ENCODE measurements at regions not wholly inside any gene's neighbourhood (a gene's known extent, or its start where the extent isn't known, plus 50 kb on each side); places are given as distances from the start of the nearest gene placed in this dataset.

DNA sequence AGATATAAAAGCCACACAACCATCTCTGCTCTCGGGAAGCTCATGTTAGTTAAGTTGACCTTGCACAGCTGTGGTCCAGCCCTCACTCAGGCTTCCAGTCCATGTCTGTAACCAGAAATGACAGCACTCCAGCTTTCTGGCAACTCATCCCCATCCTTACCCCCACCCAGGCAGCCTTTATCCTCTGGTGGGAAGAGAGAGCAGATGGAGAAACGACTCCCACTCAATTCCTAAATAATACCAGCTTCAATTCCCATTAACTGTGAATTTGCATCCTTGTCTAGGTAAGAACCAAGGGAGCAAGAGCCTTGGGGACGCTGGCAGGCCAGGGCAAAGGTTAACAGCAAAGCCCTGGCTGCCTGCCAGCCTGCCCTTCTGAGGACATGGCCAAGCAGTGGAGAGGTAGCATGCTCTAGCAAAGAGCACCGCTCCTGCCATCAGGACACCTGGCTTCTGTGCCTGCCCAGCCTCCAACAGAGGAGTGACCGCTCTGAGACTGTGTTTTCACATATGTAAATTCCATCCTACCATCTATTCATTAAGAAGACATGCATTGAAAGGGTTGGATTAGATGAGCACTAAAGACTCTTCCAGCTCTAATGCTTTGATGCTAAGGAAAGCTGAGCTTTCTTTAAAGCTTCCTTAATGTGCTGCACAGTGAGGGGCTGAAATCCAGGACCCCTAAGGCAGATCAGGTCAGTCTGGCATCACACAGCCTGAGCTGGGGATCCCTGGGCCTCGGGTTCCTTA is 236.1 kb downstream of the GRIN2B start:
- no peak overlapping the region for H3K4me3 Mint-ChIP-seq
- no peaks in the 10 kb centered on the region for H3K4me1 Mint-ChIP-seq
- no peak overlapping the region for H3K27ac Mint-ChIP-seq
- no peaks in the 10 kb centered on the region for H3K36me3 Mint-ChIP-seq
- H3K9me3 Mint-ChIP-seq = no peaks in the 10 kb centered on the region
- peaks cover 14% of the 10 kb centered on the region for H3K27me3 Mint-ChIP-seq

GRCh38 chr12:13744561-13744960 is 236.8 kb downstream of the GRIN2B start:
- H3K36me3 Mint-ChIP-seq = no peaks in the 10 kb centered on the region
- no peak overlapping the region for H3K4me3 Mint-ChIP-seq
- no peak overlapping the region for H3K27ac Mint-ChIP-seq
- H3K27me3 Mint-ChIP-seq = peaks cover 11% of the 10 kb centered on the region
- H3K4me1 Mint-ChIP-seq = no peaks in the 10 kb centered on the region
- H3K9me3 Mint-ChIP-seq = no peaks in the 10 kb centered on the region

DNA sequence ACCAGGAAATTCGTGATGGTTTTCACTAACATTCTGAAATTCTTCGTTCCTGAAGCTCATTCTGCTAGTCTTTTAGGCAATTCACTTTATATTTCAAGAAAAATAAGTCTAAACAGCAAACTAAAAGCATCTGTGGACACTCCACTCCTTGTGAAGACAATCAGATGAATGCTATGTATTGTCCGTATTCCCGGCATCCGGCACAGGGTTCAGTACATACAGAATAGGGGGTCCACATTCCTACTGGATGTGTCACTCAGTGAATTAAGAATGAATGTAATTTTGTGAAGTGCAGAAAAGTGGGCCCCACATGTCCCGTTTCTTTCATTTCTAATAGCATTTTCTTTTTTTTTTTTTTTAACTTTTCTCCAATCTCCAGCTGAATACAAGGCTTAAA is 241.3 kb downstream of the GRIN2B start:
- H3K9me3 Mint-ChIP-seq = no peaks in the 10 kb centered on the region
- no peaks in the 10 kb centered on the region for H3K4me1 Mint-ChIP-seq
- no peak overlapping the region for H3K27ac Mint-ChIP-seq
- no peaks in the 10 kb centered on the region for H3K36me3 Mint-ChIP-seq
- H3K27me3 Mint-ChIP-seq = peaks cover 8% of the 10 kb centered on the region
- no peak overlapping the region for H3K4me3 Mint-ChIP-seq

- H3K36me3 Mint-ChIP-seq = no peaks in the 10 kb centered on the region
- H3K27ac Mint-ChIP-seq = no peak overlapping the region
- H3K9me3 Mint-ChIP-seq = no peaks in the 10 kb centered on the region
- no peaks in the 10 kb centered on the region for H3K4me1 Mint-ChIP-seq
- H3K27me3 Mint-ChIP-seq = peaks cover 7% of the 10 kb centered on the region
- no peak overlapping the region for H3K4me3 Mint-ChIP-seq
Measured at GRCh38 chr12:13735734-13736133, 245.7 kb downstream of the GRIN2B start.

GRCh38 chr12:13734584-13735152 is 246.7 kb downstream of the GRIN2B start:
- Mint-ChIP-seq H3K27me3 (peaks cover 3% of the 10 kb centered on the region), H3K27ac (no peak overlapping the region), H3K9me3 (no peaks in the 10 kb centered on the region), H3K4me1 (no peaks in the 10 kb centered on the region), H3K4me3 (no peak overlapping the region), H3K36me3 (no peaks in the 10 kb centered on the region)

DNA sequence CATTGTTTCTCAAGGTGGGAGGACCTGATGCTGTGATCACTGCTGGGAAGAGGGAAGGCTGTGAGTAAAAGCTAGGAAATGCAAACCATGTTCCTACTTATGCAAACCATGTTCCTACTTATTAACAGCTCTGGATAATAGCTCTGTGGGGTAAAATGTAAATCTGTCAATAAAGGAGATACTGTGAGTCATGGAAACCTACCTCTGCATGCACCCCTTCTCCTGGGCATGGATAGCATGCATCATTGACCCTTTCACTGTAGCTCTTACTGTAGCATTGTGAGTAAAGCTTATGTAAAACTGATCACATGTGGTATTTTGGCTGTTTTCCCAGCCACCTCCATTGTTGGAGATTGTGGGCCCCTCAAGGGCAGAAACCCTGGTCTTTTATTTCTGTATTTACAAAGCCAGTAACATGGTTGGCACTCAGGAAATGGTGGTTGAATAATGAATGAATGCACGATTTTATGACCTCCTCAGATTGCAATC is 253.7 kb downstream of the GRIN2B start:
- Mint-ChIP-seq H3K9me3 (no peaks in the 10 kb centered on the region), H3K4me1 (no peaks in the 10 kb centered on the region), H3K27ac (no peak overlapping the region), H3K36me3 (no peaks in the 10 kb centered on the region), H3K4me3 (no peak overlapping the region), H3K27me3 (peaks cover 5% of the 10 kb centered on the region)

DNA sequence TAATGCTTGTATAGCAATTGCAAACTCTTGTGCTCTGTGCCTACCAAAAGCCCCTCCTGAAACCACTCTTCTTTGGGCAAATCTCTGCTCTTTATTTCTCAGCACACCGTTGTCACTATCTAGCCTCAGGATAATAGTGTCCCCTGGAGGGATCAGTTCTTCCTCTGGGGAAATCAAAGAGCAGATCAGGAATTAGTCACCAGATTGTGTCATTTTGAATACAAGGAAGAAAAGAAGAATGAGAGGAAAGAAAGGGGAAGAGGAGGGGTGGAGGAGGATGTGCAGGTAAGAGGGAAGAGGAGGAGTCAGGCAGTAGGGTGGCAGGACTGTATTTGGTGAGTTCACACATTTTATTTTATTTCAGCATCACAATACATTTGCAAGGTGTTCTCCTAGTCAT is 256.4 kb downstream of the GRIN2B start:
- Mint-ChIP-seq H3K4me1 (no peaks in the 10 kb centered on the region), H3K4me3 (no peak overlapping the region), H3K9me3 (no peaks in the 10 kb centered on the region), H3K27ac (no peak overlapping the region), H3K27me3 (peaks cover 3% of the 10 kb centered on the region), H3K36me3 (no peaks in the 10 kb centered on the region)

- H3K4me1 Mint-ChIP-seq = no peaks in the 10 kb centered on the region
- H3K4me3 Mint-ChIP-seq = no peak overlapping the region
- no peaks in the 10 kb centered on the region for H3K9me3 Mint-ChIP-seq
- no peak overlapping the region for H3K27ac Mint-ChIP-seq
- H3K27me3 Mint-ChIP-seq = peaks cover 3% of the 10 kb centered on the region
- H3K36me3 Mint-ChIP-seq = no peaks in the 10 kb centered on the region
Measured at GRCh38 chr12:13724136-13724535, 257.3 kb downstream of the GRIN2B start.

DNA sequence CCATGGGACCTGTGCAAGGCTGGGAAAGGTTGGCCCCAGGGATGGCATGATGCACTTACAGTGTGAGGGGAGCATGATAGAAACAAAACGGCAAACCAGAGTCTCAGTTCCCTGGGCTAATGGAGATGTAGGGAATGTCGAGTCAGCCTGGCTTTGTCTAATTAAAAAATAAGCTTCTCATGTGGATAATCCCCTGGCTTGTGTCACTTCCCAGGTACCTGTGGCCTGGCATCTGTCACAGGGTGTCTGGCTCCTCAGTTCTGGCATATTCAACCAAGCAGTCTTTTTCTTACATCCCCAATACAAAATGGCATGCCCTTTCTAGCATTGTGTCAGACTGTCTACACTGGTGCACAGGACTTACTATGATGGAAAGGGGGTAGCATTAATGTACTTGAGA is 261.4 kb downstream of the GRIN2B start:
- Mint-ChIP-seq H3K27me3 (peaks cover 3% of the 10 kb centered on the region), H3K4me3 (no peak overlapping the region), H3K4me1 (no peaks in the 10 kb centered on the region), H3K9me3 (no peaks in the 10 kb centered on the region), H3K27ac (no peak overlapping the region), H3K36me3 (no peaks in the 10 kb centered on the region)

DNA sequence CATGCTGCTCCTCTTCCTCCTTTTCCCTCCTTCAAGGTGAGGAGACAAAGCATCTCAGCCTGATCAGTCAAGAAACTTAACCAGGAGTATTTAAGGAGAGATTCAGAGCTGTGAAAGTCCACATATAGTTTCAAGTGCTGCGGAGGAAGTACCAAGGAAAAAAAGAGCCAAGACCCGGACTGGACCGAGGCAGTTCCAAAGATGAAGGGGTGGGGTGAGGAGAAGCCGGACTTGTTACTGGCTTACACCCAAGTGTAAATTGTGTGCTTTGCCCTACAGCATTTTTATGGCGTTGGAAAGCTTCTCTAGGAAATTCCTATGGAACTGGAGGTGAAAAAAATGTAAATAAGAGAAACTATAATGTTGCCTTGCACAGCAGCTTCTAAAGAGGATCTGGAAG is 263.1 kb downstream of the GRIN2B start:
- Mint-ChIP-seq H3K27ac (no peak overlapping the region), H3K27me3 (no peaks in the 10 kb centered on the region), H3K36me3 (no peaks in the 10 kb centered on the region), H3K4me3 (no peak overlapping the region), H3K9me3 (no peaks in the 10 kb centered on the region), H3K4me1 (no peaks in the 10 kb centered on the region)

DNA sequence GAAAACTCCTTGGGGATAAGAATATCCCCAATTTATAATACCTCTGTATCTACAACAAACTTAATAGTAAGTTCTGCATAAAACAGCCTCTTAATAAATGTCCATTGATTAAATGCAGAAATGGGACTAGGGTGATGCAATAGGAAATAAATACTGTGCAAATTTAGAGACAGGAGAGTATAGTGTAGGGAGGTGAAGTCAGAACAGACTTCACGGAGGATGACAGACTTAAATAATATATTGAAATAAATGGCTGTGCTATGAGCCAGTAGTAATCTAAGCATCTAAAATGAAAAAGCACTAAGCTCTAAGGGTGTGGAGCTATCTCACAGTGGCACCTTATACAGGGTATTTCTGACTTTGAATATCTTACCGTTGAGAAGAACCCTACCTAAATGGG is 265.3 kb downstream of the GRIN2B start:
- Mint-ChIP-seq H3K4me3 (no peak overlapping the region), H3K4me1 (no peaks in the 10 kb centered on the region), H3K36me3 (no peaks in the 10 kb centered on the region), H3K9me3 (no peaks in the 10 kb centered on the region), H3K27me3 (no peaks in the 10 kb centered on the region), H3K27ac (no peak overlapping the region)

DNA sequence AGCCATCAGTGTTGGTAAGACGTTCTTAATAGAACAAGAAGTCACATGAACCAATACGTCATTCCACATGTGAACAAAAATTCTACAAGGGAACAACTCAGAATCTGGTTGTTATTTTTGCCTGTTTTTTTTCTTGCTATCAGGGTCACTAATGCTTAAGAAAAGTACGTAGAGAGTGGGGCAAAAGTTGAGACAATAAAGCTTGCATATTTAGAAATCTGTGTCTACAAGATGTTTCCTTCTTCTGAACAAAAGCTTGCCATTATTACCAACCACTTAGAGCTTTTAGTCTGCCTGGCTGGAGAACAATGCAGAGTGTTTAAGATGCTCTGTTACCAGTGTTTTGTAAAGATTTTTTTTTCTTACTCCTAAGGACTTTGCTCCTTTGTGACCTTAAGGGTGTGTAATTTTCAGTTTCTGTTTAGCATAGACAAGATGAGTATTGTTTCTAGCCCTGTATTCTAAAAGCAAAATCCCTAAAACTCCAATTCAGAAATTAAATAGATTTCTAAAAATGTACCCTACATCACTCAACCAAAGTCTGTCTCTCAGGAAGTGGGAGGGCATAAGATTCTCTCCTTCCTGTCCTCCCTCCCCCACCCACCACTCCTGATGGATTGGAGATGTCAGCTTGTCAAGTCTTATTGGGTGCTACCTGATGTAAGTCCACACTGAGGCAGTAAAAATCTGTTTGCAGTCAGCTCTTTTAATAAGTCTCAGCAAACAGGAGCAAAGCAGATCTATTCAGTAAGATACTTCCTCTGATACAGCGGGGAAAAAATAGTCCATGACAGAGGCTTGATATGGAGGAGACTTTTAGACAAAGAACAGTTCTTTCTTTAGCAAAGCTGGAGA is 267.6 kb downstream of the GRIN2B start:
- Mint-ChIP-seq H3K9me3 (no peaks in the 10 kb centered on the region), H3K36me3 (no peaks in the 10 kb centered on the region), H3K4me3 (no peak overlapping the region), H3K27ac (no peak overlapping the region), H3K4me1 (no peaks in the 10 kb centered on the region), H3K27me3 (no peaks in the 10 kb centered on the region)

DNA sequence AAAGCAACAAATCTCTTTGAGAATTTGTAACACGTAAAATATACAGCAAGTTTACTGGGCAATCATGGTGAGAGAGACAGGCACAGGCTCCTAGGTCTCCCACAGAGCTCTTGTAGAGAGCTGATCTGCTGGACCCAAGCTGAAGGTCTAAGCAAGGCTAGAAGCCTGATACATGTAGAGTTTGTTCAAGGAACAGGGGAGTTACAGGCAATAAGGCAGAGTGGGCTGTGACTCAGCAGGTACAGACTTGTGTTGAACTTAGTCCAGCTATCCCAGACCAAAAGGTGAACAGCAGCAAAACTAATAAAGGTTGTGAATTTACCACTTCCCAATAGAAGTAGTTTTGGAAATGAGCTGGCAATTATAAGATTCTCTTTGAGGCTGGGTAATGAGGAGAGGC is 273.6 kb downstream of the GRIN2B start:
- Mint-ChIP-seq H3K9me3 (no peaks in the 10 kb centered on the region), H3K4me1 (no peaks in the 10 kb centered on the region), H3K27me3 (peaks cover 7% of the 10 kb centered on the region), H3K4me3 (no peak overlapping the region), H3K27ac (no peak overlapping the region), H3K36me3 (no peaks in the 10 kb centered on the region)

- H3K9me3 Mint-ChIP-seq = no peaks in the 10 kb centered on the region
- no peak overlapping the region for H3K4me3 Mint-ChIP-seq
Measured at GRCh38 chr12:13702381-13702780, 279.0 kb downstream of the GRIN2B start.

DNA sequence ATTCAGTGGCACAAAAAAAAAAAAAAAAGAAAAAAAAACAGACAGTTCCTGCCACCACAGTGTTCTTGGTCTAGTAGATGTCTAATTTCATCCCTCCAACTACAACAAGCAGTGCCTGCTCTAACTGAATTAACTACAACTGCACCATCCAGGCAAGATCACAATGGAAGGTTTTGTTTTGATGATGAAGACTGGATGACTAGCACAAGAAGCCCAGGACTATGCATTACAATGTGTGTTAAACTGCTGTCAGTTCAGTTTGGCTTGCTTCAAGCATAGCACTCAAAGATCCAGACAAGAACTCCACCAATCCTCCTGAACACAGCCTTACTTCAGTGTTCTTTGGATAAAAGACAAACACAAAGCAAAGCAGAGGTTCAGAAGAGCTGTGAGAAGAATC is 279.9 kb downstream of the GRIN2B start:
- Mint-ChIP-seq H3K27me3 (peaks cover 4% of the 10 kb centered on the region), H3K27ac (no peak overlapping the region), H3K4me1 (no peaks in the 10 kb centered on the region), H3K36me3 (no peaks in the 10 kb centered on the region), H3K4me3 (no peak overlapping the region), H3K9me3 (no peaks in the 10 kb centered on the region)

More at GRCh38 chr12:13702381-13702780, 279.0 kb downstream of the GRIN2B start:
- Mint-ChIP-seq H3K36me3 (no peaks in the 10 kb centered on the region), H3K27ac (no peak overlapping the region), H3K4me1 (no peaks in the 10 kb centered on the region), H3K27me3 (peaks cover 8% of the 10 kb centered on the region)

GRCh38 chr12:13697973-13698372 is 283.4 kb downstream of the GRIN2B start:
- no peaks in the 10 kb centered on the region for H3K9me3 Mint-ChIP-seq
- H3K4me1 Mint-ChIP-seq = no peaks in the 10 kb centered on the region
- H3K36me3 Mint-ChIP-seq = no peaks in the 10 kb centered on the region
- H3K4me3 Mint-ChIP-seq = no peak overlapping the region
- peaks cover 2% of the 10 kb centered on the region for H3K27me3 Mint-ChIP-seq
- no peak overlapping the region for H3K27ac Mint-ChIP-seq

Data from activated naive CD4-positive, alpha-beta T cell treated with anti-CD3 and anti-CD28 coated beads, Interleukin-2, amount 50 U/mL, for 24 hours (primary cell).